HG03521 (cell line): ENCODE measurements at regions not wholly inside any gene's neighbourhood (a gene's known extent, or its start where the extent isn't known, plus 50 kb on each side); places are given as distances from the start of the nearest gene placed in this dataset.

Source experiments
- ATAC-seq: cut with Tn5 transposase; IDR thresholded peaks from one replicate; pipeline ENCODE4 v1.9.1; 2021; ENCODE audit warnings: mild to moderate bottlenecking, moderate library complexity; ENCODE audit not compliant: unreplicated experiment

GRCh38 chr5:167593329-167594060 is 698.0 kb upstream of the WWC1 start:
- no peak for ATAC-seq

- no peak for ATAC-seq
Observed at GRCh38 chr5:167594061-167594435, 697.4 kb upstream of the WWC1 start.

GRCh38 chr5:167594750-167595149 is 696.7 kb upstream of the WWC1 start:
- ATAC-seq: no peak

- ATAC-seq: no peak
Observed at GRCh38 chr5:167595196-167595595, 696.2 kb upstream of the WWC1 start.

GRCh38 chr5:167598166-167598565 is 693.3 kb upstream of the WWC1 start:
- ATAC-seq: no peak

GRCh38 chr5:167602067-167602466 is 689.4 kb upstream of the WWC1 start:
- ATAC-seq: no peak

GRCh38 chr5:167603135-167603534 is 688.3 kb upstream of the WWC1 start:
- no peak for ATAC-seq

- no peak for ATAC-seq
Observed at GRCh38 chr5:167608390-167609272, 682.8 kb upstream of the WWC1 start.

- no peak for ATAC-seq
Observed at GRCh38 chr5:167614294-167615021, 677.0 kb upstream of the WWC1 start.

GRCh38 chr5:167616043-167616890 is 675.2 kb upstream of the WWC1 start:
- no peak for ATAC-seq

- ATAC-seq: no peak
Observed at GRCh38 chr5:167623354-167623753, 668.1 kb upstream of the WWC1 start.

GRCh38 chr5:167624053-167624452 is 667.4 kb upstream of the WWC1 start:
- ATAC-seq: no peak

- ATAC-seq: no peak
Observed at GRCh38 chr5:167626341-167627123, 664.9 kb upstream of the WWC1 start.

GRCh38 chr5:167629634-167630033 is 661.8 kb upstream of the WWC1 start:
- no peak for ATAC-seq

- no peak for ATAC-seq
Observed at GRCh38 chr5:167631191-167631590, 660.3 kb upstream of the WWC1 start.

GRCh38 chr5:167633114-167633513 is 658.3 kb upstream of the WWC1 start:
- no peak for ATAC-seq

- ATAC-seq: no peak
Observed at GRCh38 chr5:167633931-167634341, 657.5 kb upstream of the WWC1 start.

- no peak for ATAC-seq
Observed at GRCh38 chr5:167634432-167634831, 657.0 kb upstream of the WWC1 start.

GRCh38 chr5:167638816-167639215 is 652.6 kb upstream of the WWC1 start:
- no peak for ATAC-seq

GRCh38 chr5:167639273-167639672 is 652.2 kb upstream of the WWC1 start:
- no peak for ATAC-seq
